Breast epithelium (tissue), 3 donors: ENCODE measurements at regions not wholly inside any gene's neighbourhood (a gene's known extent, or its start where the extent isn't known, plus 50 kb on each side); places are given as distances from the start of the nearest gene placed in this dataset.

Source experiments
- POLR2A ChIP-seq: fragments of 450-650 bp; IDR thresholded peaks from one replicate; pipeline ENCODE4 v1.6.1; 2016; ENCODE audit warnings: antibody characterized with exemption, mild to moderate bottlenecking, moderate library complexity
- POLR2AphosphoS5 ChIP-seq, 3 donors: sonication (generic); formaldehyde crosslinking; IDR thresholded peaks; one replicate each; pipeline ENCODE4 v1.6.1; 2017; ENCODE audit warnings: antibody characterized with exemption in 3 of 3
- TF ChIP-seq, protein P1 (sequence below), 3 donors: fragments of 450-650 bp; IDR thresholded peaks; one replicate each; pipeline ENCODE4 v1.5.1; 2016 to 2017; ENCODE audit warnings: antibody characterized with exemption in 3 of 3, mild to moderate bottlenecking in 3 of 3, moderate library complexity in 3 of 3

- TF ChIP-seq, protein P1, sequence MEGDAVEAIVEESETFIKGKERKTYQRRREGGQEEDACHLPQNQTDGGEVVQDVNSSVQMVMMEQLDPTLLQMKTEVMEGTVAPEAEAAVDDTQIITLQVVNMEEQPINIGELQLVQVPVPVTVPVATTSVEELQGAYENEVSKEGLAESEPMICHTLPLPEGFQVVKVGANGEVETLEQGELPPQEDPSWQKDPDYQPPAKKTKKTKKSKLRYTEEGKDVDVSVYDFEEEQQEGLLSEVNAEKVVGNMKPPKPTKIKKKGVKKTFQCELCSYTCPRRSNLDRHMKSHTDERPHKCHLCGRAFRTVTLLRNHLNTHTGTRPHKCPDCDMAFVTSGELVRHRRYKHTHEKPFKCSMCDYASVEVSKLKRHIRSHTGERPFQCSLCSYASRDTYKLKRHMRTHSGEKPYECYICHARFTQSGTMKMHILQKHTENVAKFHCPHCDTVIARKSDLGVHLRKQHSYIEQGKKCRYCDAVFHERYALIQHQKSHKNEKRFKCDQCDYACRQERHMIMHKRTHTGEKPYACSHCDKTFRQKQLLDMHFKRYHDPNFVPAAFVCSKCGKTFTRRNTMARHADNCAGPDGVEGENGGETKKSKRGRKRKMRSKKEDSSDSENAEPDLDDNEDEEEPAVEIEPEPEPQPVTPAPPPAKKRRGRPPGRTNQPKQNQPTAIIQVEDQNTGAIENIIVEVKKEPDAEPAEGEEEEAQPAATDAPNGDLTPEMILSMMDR (IDR thresholded peaks at IDR 0.05): no peak
- TF ChIP-seq POLR2A: no peak
- no peak for TF ChIP-seq POLR2AphosphoS5 (IDR thresholded peaks at IDR 0.05)
Measured at GRCh38 chr10:3538291-3538655, 246.7 kb downstream of the KLF6 start.
